ENCODE measurements at regions not wholly inside any gene's neighbourhood (a gene's known extent, or its start where the extent isn't known, plus 50 kb on each side); places are given as distances from the start of the nearest gene placed in this dataset.
"Not testable (repeated sequence)": the region's sequence is repeated elsewhere in the genome, so short reads cannot be mapped to it uniquely, and the experiment has no call there.

DNA sequence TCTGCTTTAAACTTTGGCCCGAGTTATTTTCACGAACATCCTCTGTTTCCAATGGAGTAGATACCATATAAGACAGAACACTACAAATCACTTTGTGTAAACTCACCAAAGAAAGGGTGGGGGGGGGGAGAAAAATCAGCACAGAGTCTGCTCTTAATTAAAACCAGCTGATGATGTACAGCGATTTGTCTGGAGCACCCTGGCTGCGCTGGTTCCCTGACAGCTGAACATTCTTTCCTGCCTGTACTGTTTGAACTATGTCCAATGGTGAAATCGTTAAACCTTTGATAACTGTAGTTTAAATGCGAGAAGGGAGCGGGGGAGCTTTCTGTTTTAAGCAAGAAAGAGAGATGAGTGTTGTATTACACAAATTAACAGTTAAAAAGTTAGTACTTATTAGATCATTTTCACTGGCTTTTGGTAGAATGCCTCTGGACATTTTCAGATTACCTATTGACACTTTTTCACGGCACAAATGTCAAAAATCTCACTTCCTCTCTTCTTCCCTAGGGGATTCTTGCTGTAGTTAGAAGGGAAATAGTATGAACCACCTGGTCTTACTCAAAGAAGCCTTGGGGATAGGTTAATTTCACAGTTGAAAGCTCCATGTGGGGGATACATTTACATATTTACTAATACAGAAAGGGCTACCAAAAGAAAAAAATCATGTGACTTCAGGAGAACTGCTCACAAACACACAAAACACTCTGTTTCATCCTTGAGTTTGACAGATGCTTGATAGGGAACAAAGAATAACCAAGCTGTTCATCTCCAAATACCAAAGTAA lies 140.2 kb upstream of the RUNX1 start:
- intact Hi-C loops (cut with DNase I), result no loop called here
- H3K9me3 ChIP-seq, result no peaks in the 10 kb centered on the region
- peak overlapping the region; percentile 17 for H3K27ac ChIP-seq
- no peaks in the 10 kb centered on the region for H3K36me3 ChIP-seq
- no peak for DNase-seq
- H3K27me3 ChIP-seq, result no peaks in the 10 kb centered on the region
- ATAC-seq, result no peak
- no peaks in the 10 kb centered on the region for H3K4me1 ChIP-seq
- H3K4me3 ChIP-seq, result no peak overlapping the region
- TF ChIP-seq, protein P1, sequence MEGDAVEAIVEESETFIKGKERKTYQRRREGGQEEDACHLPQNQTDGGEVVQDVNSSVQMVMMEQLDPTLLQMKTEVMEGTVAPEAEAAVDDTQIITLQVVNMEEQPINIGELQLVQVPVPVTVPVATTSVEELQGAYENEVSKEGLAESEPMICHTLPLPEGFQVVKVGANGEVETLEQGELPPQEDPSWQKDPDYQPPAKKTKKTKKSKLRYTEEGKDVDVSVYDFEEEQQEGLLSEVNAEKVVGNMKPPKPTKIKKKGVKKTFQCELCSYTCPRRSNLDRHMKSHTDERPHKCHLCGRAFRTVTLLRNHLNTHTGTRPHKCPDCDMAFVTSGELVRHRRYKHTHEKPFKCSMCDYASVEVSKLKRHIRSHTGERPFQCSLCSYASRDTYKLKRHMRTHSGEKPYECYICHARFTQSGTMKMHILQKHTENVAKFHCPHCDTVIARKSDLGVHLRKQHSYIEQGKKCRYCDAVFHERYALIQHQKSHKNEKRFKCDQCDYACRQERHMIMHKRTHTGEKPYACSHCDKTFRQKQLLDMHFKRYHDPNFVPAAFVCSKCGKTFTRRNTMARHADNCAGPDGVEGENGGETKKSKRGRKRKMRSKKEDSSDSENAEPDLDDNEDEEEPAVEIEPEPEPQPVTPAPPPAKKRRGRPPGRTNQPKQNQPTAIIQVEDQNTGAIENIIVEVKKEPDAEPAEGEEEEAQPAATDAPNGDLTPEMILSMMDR (IDR thresholded peaks at IDR 0.05), result no peak

DNA sequence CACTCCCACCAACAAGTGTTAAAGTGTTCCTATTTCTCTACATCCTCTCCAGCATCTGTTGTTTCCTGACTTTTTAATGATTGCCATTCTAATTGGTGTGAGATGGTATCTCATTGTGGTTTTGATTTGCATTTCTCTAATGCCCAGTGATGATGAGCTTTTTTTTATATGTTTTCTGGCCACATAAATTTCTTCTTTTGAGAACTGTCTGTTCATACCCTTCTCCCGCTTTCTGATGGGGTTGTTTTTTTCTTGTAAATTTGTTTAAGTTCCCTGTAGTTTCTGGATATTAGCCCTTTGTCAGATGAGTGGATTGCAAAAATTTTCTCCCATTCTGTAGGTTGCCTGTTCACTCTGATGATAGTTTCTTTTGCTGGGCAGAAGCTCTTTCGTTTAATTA lies 134.3 kb upstream of the RUNX1 start:
- H3K4me1 ChIP-seq; DNase-seq; H3K27ac ChIP-seq; H3K4me3 ChIP-seq; H3K9me3 ChIP-seq; H3K27me3 ChIP-seq; H3K36me3 ChIP-seq; ATAC-seq; intact Hi-C loops (cut with DNase I): not testable (repeated sequence)

DNA sequence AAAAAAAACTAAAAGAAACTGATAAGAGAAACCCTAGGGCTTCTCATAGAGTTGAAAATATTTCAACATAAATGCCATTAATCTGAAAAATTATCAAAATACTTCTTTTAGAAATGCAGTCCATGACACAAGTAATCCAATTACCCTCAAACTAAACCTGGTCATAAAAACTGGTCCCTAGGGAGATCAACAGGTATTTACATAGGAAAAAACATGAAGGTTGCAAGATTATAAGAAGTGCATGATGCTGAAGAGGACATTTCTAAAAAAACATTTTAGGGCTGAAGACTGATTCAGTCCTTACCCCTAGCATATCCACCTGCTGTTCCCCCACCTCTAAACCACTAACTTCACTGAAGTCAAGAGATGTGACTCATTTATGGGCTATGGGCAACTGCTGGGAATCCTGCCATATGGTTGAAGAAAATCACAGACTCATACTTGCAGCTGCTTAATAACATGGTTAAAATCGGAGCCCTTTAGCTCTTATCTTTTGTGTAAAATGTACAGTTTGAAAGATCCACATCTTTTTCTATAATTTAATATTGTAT lies 131.0 kb upstream of the RUNX1 start:
- intact Hi-C loops (cut with DNase I), result no loop called here
- Histone ChIP-seq H3K4me1 (no peaks in the 10 kb centered on the region), H3K27me3 (no peaks in the 10 kb centered on the region), H3K36me3 (no peaks in the 10 kb centered on the region), H3K9me3 (no peaks in the 10 kb centered on the region), H3K27ac (no peak overlapping the region), H3K4me3 (no peak overlapping the region)
- ATAC-seq, result no peak
- DNase-seq, result no peak
- TF ChIP-seq, protein P1 (IDR thresholded peaks at IDR 0.05), result no peak

DNA sequence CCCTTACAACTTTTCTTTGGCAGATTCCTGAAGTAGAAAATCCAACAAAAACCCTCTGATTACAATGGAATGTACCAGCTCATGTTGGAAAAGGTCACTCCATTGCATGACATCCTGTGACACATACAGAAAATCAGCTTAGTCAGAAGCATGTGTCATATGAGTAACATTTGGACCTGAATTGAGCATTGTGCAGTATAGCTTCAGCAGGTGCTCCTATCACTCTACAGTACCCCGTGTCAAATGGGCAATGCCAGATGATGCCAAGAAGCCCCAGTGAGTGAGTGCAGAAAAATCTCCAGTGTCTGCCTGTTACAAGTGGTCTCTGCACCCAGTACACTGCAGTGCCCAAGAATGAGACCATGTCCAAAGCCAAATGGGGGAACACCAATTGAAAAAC lies 129.7 kb upstream of the RUNX1 start:
- no peak for ATAC-seq
- Histone ChIP-seq H3K27me3 (no peaks in the 10 kb centered on the region), H3K36me3 (no peaks in the 10 kb centered on the region), H3K27ac (no peak overlapping the region), H3K4me3 (no peak overlapping the region), H3K9me3 (no peaks in the 10 kb centered on the region), H3K4me1 (no peaks in the 10 kb centered on the region)
- no peak for DNase-seq
- intact Hi-C loops (cut with DNase I), result no loop called here
- TF ChIP-seq, protein P1 (IDR thresholded peaks at IDR 0.05), result no peak

DNA sequence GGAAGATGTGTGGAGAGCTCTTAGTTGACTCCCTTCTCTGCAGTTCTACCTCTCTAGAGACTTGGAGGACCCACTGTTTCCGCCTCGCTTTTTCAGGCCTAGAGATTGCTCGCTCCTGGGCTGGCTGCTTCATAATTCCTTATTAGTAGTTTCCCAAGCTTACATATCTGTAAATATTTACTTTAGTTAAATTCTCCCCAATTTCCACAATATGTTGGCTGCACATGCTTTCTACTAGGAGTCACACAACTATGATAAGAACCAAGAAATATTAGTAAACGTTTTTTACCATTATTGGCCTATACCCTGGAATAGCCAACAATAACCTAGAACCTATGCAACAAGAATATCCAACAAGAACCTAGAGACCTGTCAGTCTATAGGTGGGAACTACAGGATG lies 129.0 kb upstream of the RUNX1 start:
- Histone ChIP-seq H3K9me3 (no peaks in the 10 kb centered on the region), H3K36me3 (no peaks in the 10 kb centered on the region), H3K27ac (no peak overlapping the region), H3K4me3 (no peak overlapping the region), H3K4me1 (no peaks in the 10 kb centered on the region), H3K27me3 (no peaks in the 10 kb centered on the region)
- DNase-seq (no peak), ATAC-seq (no peak)
- intact Hi-C loops (cut with DNase I), result no loop called here
- TF ChIP-seq, protein P1 (IDR thresholded peaks at IDR 0.05), result no peak

DNA sequence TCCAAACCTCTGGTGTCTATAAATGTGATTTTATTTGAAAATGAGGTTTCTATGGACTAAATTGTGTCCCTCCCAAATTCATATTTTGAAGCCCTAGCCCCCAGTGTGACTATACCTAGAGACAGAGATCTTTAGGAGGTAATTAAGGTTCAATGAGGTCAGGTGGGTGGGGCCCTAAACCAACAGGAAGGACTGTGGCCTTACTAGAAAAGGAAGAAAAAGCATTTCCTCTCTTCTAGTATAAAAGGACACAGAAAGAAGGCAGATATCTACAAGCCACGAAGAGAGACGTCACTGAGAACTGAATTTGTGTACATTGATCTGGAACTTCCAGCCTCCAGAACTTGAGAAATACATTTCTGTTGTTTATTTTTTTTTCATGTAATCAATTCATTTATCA lies 123.1 kb upstream of the RUNX1 start:
- TF ChIP-seq, protein P1 (IDR thresholded peaks at IDR 0.05), result no peak
- no peak for ATAC-seq
- Histone ChIP-seq H3K27ac (no peak overlapping the region), H3K36me3 (no peaks in the 10 kb centered on the region), H3K4me3 (no peak overlapping the region), H3K27me3 (no peaks in the 10 kb centered on the region), H3K4me1 (no peaks in the 10 kb centered on the region), H3K9me3 (no peaks in the 10 kb centered on the region)
- DNase-seq, result no peak
- intact Hi-C loops (cut with DNase I), result no loop called here

All from upper lobe of right lung (tissue), 1 donor.